ENCODE measurements at regions not wholly inside any gene's neighbourhood (a gene's known extent, or its start where the extent isn't known, plus 50 kb on each side); places are given as distances from the start of the nearest gene placed in this dataset.
A peak's percentile ranks its signal among the peaks of the same experiment; 100 is the strongest.

- no peak for DNase-seq
Measured at GRCh38 chr2:30310371-30310770, 79.0 kb downstream of the LBH start.

DNA sequence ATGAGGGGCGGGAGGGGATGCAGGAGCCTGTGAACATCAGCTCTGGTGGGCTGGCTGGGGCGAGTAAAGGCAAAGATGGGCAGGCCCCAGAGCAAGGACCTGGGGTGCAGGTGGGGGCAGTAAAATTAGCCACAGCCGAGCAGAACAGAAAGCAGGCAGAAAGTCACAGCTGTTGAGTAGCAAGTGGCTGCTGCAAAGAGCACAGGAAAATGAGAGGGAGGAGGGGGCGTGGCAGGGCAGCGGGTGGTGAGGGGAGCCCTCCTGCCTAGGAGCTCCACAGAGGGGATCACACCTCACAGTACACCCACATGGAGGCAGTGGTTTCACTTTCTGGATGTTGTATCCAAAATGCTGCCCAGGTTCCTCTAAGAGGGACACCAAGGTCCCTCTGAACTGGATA is 79.6 kb downstream of the LBH start:
- DNase-seq, result no peak

DNA sequence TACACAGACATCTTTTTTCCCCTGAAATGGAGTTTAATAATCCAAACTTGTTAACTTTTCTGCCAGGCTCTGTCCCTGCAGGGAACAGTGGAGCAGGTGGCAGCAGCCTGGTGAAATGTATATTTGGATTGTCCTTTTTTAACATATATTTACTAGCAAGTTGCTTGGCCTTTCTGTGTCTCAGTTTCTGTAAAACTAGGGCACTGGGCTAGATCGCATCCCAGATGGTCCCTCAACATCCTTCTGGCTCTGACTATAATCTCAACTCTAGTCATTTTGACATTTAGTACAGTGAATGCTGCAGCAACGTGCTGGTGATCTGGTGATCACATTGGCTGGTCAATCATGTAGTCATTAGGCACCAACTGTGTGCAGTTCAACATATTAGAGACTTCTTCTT is 80.4 kb downstream of the LBH start:
- DNase-seq, result no peak

DNA sequence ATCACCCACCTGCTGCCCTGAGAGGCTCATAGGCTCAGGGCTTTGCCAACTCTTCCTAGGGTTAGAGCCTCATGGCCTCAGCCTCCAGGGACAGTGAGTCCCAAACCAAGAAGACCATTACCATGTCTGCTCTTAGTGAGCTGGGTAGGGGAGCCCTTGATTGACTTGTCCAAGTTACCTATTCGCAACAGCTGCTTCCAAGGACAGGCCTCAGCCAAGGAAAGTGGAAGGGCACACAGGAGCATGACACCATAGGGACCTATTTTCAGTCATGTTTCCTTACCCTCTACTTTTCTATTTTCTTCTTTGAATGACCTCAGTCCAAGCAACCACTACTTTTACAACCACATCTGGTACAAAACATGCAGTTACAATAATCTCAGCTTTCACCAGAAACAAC is 81.6 kb downstream of the LBH start:
- DNase-seq, result no peak

DNA sequence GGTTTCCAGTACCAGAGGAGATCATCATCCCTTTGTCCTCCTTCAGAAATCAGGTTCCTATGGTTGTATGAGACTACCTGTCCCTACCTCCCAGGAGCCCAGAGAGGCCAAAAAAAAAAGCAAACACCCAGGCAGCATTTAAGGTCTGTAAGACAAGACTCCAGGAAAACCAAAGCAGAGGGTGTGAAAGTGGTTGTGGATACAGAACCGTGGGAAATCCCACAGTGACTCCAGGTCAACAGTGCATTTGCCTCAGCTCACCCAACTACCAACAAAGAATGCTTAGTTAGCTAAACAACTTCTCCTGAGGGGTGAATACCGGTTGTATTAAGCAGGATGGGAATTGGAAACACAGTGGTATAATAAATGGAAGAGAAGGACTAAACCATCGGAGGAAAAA is 83.6 kb downstream of the LBH start:
- DNase-seq, result no peak

DNA sequence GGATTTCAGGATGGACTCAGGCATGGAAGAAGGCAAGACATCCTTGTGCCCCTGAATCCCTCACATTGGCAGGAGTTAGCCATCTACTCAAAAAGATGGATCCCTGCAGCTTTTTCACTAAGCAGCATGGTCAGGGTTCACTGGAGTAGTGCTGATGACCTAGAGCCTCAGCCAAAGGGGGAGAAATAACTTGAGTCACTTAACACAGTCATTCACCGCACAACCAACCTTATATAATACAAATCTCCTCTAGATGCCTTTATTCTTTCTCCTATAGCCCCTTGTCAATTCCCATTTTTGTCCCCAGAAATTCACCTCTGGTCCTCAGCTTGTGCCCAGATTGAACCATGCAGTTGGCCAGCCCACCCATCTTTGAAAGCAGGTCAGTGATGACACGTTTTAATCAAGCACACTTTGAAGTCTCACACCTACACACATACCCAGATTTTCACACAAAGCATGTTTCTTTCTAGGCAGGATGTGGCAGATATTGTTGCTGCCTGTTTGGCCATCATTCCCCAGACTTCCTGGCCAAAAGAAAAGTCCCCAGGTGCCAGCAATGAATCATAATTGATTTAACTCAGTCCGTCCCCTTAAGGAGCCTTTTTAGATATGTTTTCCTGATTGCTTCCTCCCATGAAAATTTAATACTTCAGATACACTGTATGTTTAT is 84.2 kb downstream of the LBH start:
- no peak for DNase-seq

DNA sequence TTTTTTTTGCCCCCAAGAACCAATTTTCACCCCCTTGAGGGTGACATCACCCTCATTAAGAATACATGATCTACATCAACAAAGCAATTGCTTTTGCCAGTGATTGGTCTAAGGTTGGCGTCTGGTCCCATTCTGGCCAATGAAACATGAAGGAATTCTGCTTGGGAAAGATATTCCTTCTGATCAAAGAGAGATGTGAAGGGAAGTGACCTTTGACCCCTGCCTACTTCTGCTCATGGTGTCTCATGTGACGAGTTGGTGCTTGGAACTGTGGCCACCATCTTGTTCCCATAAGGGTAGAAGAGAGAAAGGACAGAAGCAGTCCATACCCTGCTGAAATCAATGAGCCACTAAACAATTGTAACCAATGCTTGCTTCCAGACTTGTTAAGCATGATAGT is 85.1 kb downstream of the LBH start:
- DNase-seq, result no peak

DNA sequence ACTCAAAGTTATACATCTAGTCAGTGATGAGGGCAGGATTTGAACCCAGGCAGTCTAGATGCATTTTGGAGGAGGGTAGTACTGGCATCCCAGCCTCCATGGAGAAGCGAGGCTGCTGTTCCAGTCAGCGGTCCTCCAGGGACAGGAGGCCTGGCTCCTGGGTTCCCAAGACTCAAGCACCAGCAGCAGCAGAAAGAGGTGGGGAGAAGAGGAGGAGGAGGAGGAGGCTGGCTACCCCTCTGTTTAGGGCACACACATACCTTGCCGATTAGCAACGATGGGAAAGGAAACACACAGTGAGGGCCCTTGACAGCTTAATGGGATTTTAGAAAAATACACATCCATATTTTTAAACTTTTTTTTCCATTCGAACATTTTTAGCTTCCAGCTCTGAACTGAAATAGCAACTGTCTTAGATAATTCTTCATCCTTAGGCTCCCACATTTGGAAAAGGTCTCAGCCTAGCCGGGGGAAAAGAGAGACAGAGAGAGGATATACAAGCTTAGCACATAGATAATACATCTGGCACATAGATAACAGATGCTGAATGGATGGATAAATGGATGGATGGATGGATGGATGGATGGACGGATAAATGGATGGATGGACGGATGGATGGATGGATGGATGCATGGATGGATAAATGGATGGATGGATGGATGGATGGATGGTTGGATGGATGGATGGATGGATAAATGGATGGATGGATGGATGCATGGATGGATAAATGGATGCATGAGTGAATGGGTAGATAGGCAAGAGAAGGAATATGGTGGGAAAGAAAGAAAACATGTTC is 87.9 kb downstream of the LBH start:
- no peak for DNase-seq

DNA sequence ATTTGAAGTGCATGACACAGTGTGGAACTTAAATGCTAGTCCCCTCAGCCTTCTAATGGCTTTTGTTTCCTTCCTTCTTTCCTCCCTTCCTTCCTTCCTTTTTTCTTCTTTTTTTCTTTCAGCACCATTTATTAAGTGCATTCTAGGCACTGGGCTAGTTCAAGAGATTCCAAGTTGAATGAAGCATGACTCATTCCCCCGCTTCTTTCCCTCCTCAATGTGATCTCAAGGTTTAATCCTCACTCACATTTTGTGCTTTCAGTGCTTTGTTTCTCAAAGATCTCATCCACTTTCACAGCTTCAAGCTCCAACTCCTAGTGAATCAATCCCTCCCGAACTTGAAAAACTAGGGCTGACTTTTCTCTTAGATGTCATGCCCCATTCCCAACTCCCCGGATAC is 90.1 kb downstream of the LBH start:
- DNase-seq, result no peak

- no peak for DNase-seq
Measured at GRCh38 chr2:30323499-30323898, 92.2 kb downstream of the LBH start.

- DNase-seq, result no peak
Measured at GRCh38 chr2:30324245-30324908, 93.0 kb downstream of the LBH start.

- DNase-seq, result no peak
Measured at GRCh38 chr2:30325600-30326328, 94.4 kb downstream of the LBH start.

DNA sequence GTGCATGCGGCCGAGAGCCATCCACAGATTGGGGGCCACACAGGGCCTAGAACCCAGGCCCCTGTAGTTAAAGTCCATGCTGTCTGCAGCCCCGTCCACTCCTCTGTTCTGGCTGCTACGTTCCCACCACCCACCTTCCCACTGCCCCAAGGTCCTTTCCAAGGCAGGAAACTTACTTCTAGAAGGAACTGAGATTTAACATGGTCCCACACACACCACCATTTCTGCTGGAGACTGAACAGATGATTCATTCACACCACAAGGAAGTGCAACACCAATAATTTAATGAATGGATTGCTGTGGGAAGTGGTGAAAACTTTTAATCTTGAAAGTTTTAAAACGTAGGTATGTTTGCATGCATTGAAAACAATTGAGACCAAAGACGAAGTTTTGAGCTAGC is 95.2 kb downstream of the LBH start:
- no peak for DNase-seq

- no peak for DNase-seq
Measured at GRCh38 chr2:30331038-30331437, 99.7 kb downstream of the LBH start.

- no peak for DNase-seq
Measured at GRCh38 chr2:30331869-30332268, 100.5 kb downstream of the LBH start.

GRCh38 chr2:30332791-30333453 is 101.6 kb downstream of the LBH start:
- DNase-seq, result peak; percentile 37

DNA sequence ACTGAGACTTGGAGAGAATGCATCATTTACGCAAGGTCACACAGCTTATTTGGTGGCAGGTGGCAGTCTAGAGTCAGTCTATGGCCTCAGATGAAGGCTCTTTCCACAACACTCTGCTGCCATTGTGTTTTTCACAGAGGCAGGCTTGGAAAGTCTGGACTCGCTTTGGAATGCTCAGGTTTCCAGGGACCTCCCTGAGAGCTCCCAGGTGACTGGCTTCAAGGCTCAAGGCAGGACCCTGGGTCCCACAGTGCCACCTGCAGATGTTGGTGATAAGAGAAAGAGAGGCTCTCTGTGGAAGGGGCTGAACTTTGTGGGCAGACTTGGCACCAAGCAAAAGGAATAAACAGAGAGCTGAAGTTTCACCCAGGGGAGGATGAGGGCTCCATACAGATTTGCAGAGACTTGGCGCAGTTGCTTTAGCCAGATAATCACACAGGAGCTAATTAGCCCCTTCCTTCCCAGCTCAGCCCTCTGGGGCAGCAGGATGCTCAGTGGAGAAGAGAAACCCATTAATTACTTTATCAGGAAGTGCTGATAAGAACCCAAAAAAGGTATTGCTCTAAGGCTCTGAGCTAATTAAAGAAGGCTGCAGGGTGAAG is 103.5 kb downstream of the LBH start:
- no peak for DNase-seq

- no peak for DNase-seq
Measured at GRCh38 chr2:30336084-30336483, 104.8 kb downstream of the LBH start.

GRCh38 chr2:30336978-30337841 is 105.9 kb downstream of the LBH start:
- peak; percentile 30 for DNase-seq

- DNase-seq, result no peak
Measured at GRCh38 chr2:30338475-30338874, 107.1 kb downstream of the LBH start.

- no peak for DNase-seq
Measured at GRCh38 chr2:30339071-30339470, 107.7 kb downstream of the LBH start.
